Astrocyte (in vitro differentiated cells and primary cell): ENCODE measurements at regions not wholly inside any gene's neighbourhood (a gene's known extent, or its start where the extent isn't known, plus 50 kb on each side); places are given as distances from the start of the nearest gene placed in this dataset.

Experiments
- DNase-seq: peaks from one replicate; pipeline ENCODE4 v3.0.0-alpha.2; 2010; ENCODE audit warnings: low read depth
- FAIRE-seq: peaks from 2 replicates; lab custom pipeline; 2011; peaks lifted over from hg19 to GRCh38; lab: Jason Lieb, UNC
- H2AFZ ChIP-seq: 2 replicates; pipeline ENCODE4 v1.6.0; 2012; ENCODE audit warnings: low read depth, low read length, inconsistent platforms
- H3K27ac ChIP-seq: 2 replicates; pipeline ENCODE4 v1.5.1; 2011; ENCODE audit warnings: low read depth, low read length, inconsistent platforms
- H3K27me3 ChIP-seq: 2 replicates; pipeline ENCODE4 v1.6.0; 2011; ENCODE audit warnings: low read length, inconsistent platforms; ENCODE audit not compliant: insufficient read depth
- H3K36me3 ChIP-seq: 2 replicates; pipeline ENCODE4 v1.5.1; 2011; ENCODE audit warnings: low read length, inconsistent platforms; ENCODE audit not compliant: insufficient read depth
- H3K4me1 ChIP-seq: 2 replicates; pipeline ENCODE4 v1.5.1; 2011; ENCODE audit warnings: low read length, inconsistent platforms; ENCODE audit not compliant: insufficient read depth
- H3K4me2 ChIP-seq: 2 replicates; pipeline ENCODE4 v1.6.0; 2012; ENCODE audit warnings: low read length, inconsistent platforms
- H3K4me3 ChIP-seq: 2 replicates; pipeline ENCODE4 v1.5.1; 2011; ENCODE audit warnings: low read depth, mild to moderate bottlenecking, low read length, inconsistent platforms; ENCODE audit not compliant: insufficient read depth
- H3K79me2 ChIP-seq: 2 replicates; pipeline ENCODE4 v1.6.0; 2012; ENCODE audit warnings: mild to moderate bottlenecking, low read length, inconsistent platforms; ENCODE audit not compliant: insufficient read depth
- H3K9ac ChIP-seq: 2 replicates; pipeline ENCODE4 v1.6.0; 2012; ENCODE audit warnings: mild to moderate bottlenecking, low read length, inconsistent platforms
- H3K9me3 ChIP-seq: 2 replicates; pipeline ENCODE4 v1.5.1; 2012; ENCODE audit warnings: low read depth, mild to moderate bottlenecking, low read length, inconsistent platforms; ENCODE audit not compliant: insufficient read depth
- H4K20me1 ChIP-seq: 2 replicates; pipeline ENCODE4 v1.6.0; 2012; ENCODE audit warnings: low read length, inconsistent platforms; ENCODE audit not compliant: insufficient read depth
- H3K27ac Mint-ChIP-seq: one replicate; pipeline ENCODE4 v1.8.0; 2021; ENCODE audit warnings: mild to moderate bottlenecking, mixed read lengths; ENCODE audit not compliant: unreplicated experiment
- H3K27me3 Mint-ChIP-seq: one replicate; pipeline ENCODE4 v1.8.0; 2021; ENCODE audit warnings: low read depth, mixed read lengths; ENCODE audit not compliant: unreplicated experiment
- H3K36me3 Mint-ChIP-seq: one replicate; pipeline ENCODE4 v1.8.0; 2021; ENCODE audit warnings: low read depth, mixed read lengths; ENCODE audit not compliant: unreplicated experiment
- H3K4me1 Mint-ChIP-seq: one replicate; pipeline ENCODE4 v1.8.0; 2021; ENCODE audit warnings: low read depth, mixed read lengths; ENCODE audit not compliant: unreplicated experiment
- H3K4me3 Mint-ChIP-seq: one replicate; pipeline ENCODE4 v1.8.0; 2021; ENCODE audit warnings: mild to moderate bottlenecking, moderate library complexity, mixed read lengths; ENCODE audit not compliant: unreplicated experiment
- H3K9me3 Mint-ChIP-seq: one replicate; pipeline ENCODE4 v1.8.0; 2021; ENCODE audit warnings: mild to moderate bottlenecking, mixed read lengths; ENCODE audit not compliant: unreplicated experiment
- EZH2 ChIP-seq: IDR thresholded peaks from 2 replicates; pipeline ENCODE4 v1.6.1; 2012; ENCODE audit warnings: mild to moderate bottlenecking, low read length, inconsistent platforms; ENCODE audit not compliant: insufficient read depth
- TF ChIP-seq, protein P1 (sequence below): IDR thresholded peaks from 2 replicates; pipeline ENCODE4 v1.5.1; 2011; ENCODE audit warnings: low read depth, mild to moderate bottlenecking, inconsistent platforms, low read length, moderate library complexity; ENCODE audit not compliant: insufficient read depth

- no peaks in the 10 kb centered on the region for H4K20me1 ChIP-seq
- no peak overlapping the region for H3K4me2 ChIP-seq
- H3K27ac ChIP-seq: no peak overlapping the region
- no peaks in the 10 kb centered on the region for H3K4me1 ChIP-seq
- DNase-seq (no peak), FAIRE-seq (no peak)
- H3K9ac ChIP-seq: no peak overlapping the region
- no peak overlapping the region for H2AFZ ChIP-seq
- no peaks in the 10 kb centered on the region for H3K79me2 ChIP-seq
- H3K36me3 ChIP-seq: peaks cover 17% of the 10 kb centered on the region
- Mint-ChIP-seq H3K27ac (no peak overlapping the region), H3K27me3 (no peaks in the 10 kb centered on the region), H3K4me3 (no peak overlapping the region), H3K4me1 (no peaks in the 10 kb centered on the region), H3K9me3 (no peaks in the 10 kb centered on the region), H3K36me3 (peaks cover 22% of the 10 kb centered on the region)
- H3K27me3 ChIP-seq: no peaks in the 10 kb centered on the region
- H3K4me3 ChIP-seq: no peak overlapping the region
- TF ChIP-seq, protein P1, sequence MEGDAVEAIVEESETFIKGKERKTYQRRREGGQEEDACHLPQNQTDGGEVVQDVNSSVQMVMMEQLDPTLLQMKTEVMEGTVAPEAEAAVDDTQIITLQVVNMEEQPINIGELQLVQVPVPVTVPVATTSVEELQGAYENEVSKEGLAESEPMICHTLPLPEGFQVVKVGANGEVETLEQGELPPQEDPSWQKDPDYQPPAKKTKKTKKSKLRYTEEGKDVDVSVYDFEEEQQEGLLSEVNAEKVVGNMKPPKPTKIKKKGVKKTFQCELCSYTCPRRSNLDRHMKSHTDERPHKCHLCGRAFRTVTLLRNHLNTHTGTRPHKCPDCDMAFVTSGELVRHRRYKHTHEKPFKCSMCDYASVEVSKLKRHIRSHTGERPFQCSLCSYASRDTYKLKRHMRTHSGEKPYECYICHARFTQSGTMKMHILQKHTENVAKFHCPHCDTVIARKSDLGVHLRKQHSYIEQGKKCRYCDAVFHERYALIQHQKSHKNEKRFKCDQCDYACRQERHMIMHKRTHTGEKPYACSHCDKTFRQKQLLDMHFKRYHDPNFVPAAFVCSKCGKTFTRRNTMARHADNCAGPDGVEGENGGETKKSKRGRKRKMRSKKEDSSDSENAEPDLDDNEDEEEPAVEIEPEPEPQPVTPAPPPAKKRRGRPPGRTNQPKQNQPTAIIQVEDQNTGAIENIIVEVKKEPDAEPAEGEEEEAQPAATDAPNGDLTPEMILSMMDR: no peak
- TF ChIP-seq EZH2: no peak
- H3K9me3 ChIP-seq: no peaks in the 10 kb centered on the region
Observed at GRCh38 chr20:3340443-3340842, 67.0 kb downstream of the DNAAF9 start.

- no peak for FAIRE-seq
- no peaks in the 10 kb centered on the region for H3K9me3 ChIP-seq
Observed at GRCh38 chr20:3339571-3339970, 67.9 kb downstream of the DNAAF9 start.

DNA sequence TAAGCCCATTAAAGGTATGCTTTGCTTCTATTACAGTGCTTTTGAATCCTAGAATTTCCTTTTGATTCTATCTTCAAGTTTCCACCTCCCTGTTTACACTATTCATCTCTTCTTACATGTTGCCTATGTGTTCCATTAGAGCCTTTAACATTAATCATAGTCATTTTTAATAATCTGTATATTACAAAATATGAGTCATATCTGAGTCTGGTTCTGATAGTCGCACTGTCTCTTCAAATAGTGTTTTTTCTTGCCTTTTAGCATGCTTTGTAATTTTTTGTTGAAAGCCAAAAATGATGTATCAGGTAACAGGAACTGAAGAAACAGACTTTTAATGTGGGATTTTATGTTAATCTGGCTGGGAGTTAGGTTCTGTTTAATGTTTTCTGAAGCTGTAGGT is 68.4 kb downstream of the DNAAF9 start:
- peaks cover 26% of the 10 kb centered on the region for H3K36me3 Mint-ChIP-seq
- DNase-seq: no peak
- Histone ChIP-seq H4K20me1 (no peaks in the 10 kb centered on the region), H3K27ac (no peak overlapping the region), H3K36me3 (peaks cover 24% of the 10 kb centered on the region), H3K4me1 (no peaks in the 10 kb centered on the region), H3K4me2 (no peak overlapping the region), H2AFZ (no peak overlapping the region), H3K4me3 (no peak overlapping the region), H3K27me3 (no peaks in the 10 kb centered on the region), H3K79me2 (no peaks in the 10 kb centered on the region), H3K9ac (no peak overlapping the region), H3K9me3 (no peaks in the 10 kb centered on the region)
- no peaks in the 10 kb centered on the region for H3K9me3 Mint-ChIP-seq
- H3K4me1 Mint-ChIP-seq: no peaks in the 10 kb centered on the region
- TF ChIP-seq, protein P1: no peak
- TF ChIP-seq EZH2: no peak
- FAIRE-seq: no peak
- H3K4me3 Mint-ChIP-seq: no peak overlapping the region
- H3K27me3 Mint-ChIP-seq: no peaks in the 10 kb centered on the region
- no peak overlapping the region for H3K27ac Mint-ChIP-seq

More at GRCh38 chr20:3339571-3339970, 67.9 kb downstream of the DNAAF9 start:
- H3K4me1 ChIP-seq: no peaks in the 10 kb centered on the region
- H3K4me2 ChIP-seq: no peak overlapping the region
- H3K27ac Mint-ChIP-seq: no peak overlapping the region
- no peaks in the 10 kb centered on the region for H3K27me3 Mint-ChIP-seq
- H3K9ac ChIP-seq: no peak overlapping the region
- no peaks in the 10 kb centered on the region for H3K9me3 Mint-ChIP-seq
- H3K79me2 ChIP-seq: no peaks in the 10 kb centered on the region
- H3K4me1 Mint-ChIP-seq: no peaks in the 10 kb centered on the region
- TF ChIP-seq, protein P1: no peak
- TF ChIP-seq EZH2: no peak
- no peaks in the 10 kb centered on the region for H4K20me1 ChIP-seq
- H3K4me3 Mint-ChIP-seq: no peak overlapping the region
- H2AFZ ChIP-seq: no peak overlapping the region
- no peak for DNase-seq
- peaks cover 22% of the 10 kb centered on the region for H3K36me3 Mint-ChIP-seq
- H3K27me3 ChIP-seq: no peaks in the 10 kb centered on the region
- H3K4me3 ChIP-seq: no peak overlapping the region
- H3K27ac ChIP-seq: no peak overlapping the region
- peaks cover 19% of the 10 kb centered on the region for H3K36me3 ChIP-seq
